Psoas muscle (tissue), 7 donors: ENCODE measurements at regions not wholly inside any gene's neighbourhood (a gene's known extent, or its start where the extent isn't known, plus 50 kb on each side); places are given as distances from the start of the nearest gene placed in this dataset.

ENCODE experiments used
- ATAC-seq, 4 donors: fragments of 200-7000 bp; cut with Tn5 transposase; one replicate each; pipeline ENCODE4 v1.9.1; 2020; ENCODE audit warnings: moderate library complexity in 3 of 4, mild to moderate bottlenecking in 2 of 4
- DNase-seq, 2 donors: peaks; one replicate each; pipeline ENCODE4 v3.0.0-alpha.2; 2020
- H3K27ac ChIP-seq: fragments of 200-600 bp; one replicate; pipeline ENCODE4 v1.8.0; 2022
- H3K27me3 ChIP-seq, 3 donors: fragments of 200-600 bp in 1 of 3; one replicate each; pipeline versions ENCODE4 v1.6.1 to v1.8.0; 2013 to 2022; ENCODE audit warnings: low read length in 2 of 3, mild to moderate bottlenecking in 2 of 3, moderate library complexity in 1 of 3; ENCODE audit not compliant: insufficient read depth in 3 of 3
- H3K36me3 ChIP-seq, 2 donors: fragments of 200-600 bp in 1 of 2; one replicate each; pipeline versions ENCODE4 v1.6.1 to v1.8.0; 2013 to 2022; ENCODE audit warnings: low read depth in 1 of 2, mild to moderate bottlenecking in 1 of 2, moderate library complexity in 1 of 2; ENCODE audit not compliant: insufficient read depth in 1 of 2
- H3K4me1 ChIP-seq: fragments of 200-600 bp; one replicate; pipeline ENCODE4 v1.8.0; 2022
- H3K4me3 ChIP-seq: fragments of 200-600 bp; one replicate; pipeline ENCODE4 v1.8.0; 2022; ENCODE audit warnings: mild to moderate bottlenecking
- H3K9me3 ChIP-seq: fragments of 200-600 bp; one replicate; pipeline ENCODE4 v1.8.0; 2022
- WGBS, 3 donors: extraction: QIAGEN DNeasy Blood & Tissue Kit; methylation state at CpG; one replicate each; pipeline versions ENCODE4 v1.1.6 to v1.1.7; 2013; 5-methylcytosine and 5-hydroxymethylcytosine counted together
- intact Hi-C, 2 donors: fragments of 100-400 bp; cut with DNase I; formaldehyde crosslinking; loops; one replicate each; pipeline versions ENCODE4 v1.11.0 to v1.14.2; 2022
- TF ChIP-seq, protein P1 (sequence below): fragments of 200-600 bp; IDR thresholded peaks from one replicate; pipeline ENCODE4 v1.8.0; 2022; ENCODE audit warnings: antibody characterized with exemption
- donor health status: healthy with polysubstance abuse.
- donor health status: DM: no; HTN: no; CAD: no; lungs with moderate emphysema.
- donor health status: Bipolar disorder and iron deficiency.
- donor health status: healthy.
- donor health status: DM: yes; HTN: yes; CAD: no.
- donor health status: DM: no; HTN: no; CAD: no.
- donor health status: DM: yes; HTN: yes; CAD: no.

DNA sequence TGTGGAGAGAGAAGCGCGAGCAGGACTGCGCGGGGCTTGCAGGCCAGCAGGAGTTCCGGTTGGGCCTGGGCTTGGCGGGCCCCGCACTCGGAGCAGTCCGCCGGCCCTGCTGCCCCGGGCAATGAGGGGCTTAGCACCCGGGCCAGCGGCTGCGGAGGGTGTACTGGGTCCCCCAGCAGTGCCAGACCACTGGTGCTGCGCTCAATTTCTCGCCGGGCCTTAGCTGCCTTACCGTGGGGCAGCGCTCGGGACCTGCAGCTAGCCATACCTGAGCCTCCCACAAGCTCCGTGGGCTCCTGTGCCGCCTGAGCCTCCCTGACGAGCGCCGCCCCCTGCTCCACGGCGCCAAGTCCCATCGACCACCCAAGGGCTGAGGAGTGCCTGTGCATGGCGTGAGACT, 89.0 kb upstream of the MBOAT1 start:
- no peak overlapping the region for H3K27ac ChIP-seq
- ATAC-seq (no peak), DNase-seq (no peak)
- H3K4me1 ChIP-seq, result no peaks in the 10 kb centered on the region
- TF ChIP-seq, protein P1, sequence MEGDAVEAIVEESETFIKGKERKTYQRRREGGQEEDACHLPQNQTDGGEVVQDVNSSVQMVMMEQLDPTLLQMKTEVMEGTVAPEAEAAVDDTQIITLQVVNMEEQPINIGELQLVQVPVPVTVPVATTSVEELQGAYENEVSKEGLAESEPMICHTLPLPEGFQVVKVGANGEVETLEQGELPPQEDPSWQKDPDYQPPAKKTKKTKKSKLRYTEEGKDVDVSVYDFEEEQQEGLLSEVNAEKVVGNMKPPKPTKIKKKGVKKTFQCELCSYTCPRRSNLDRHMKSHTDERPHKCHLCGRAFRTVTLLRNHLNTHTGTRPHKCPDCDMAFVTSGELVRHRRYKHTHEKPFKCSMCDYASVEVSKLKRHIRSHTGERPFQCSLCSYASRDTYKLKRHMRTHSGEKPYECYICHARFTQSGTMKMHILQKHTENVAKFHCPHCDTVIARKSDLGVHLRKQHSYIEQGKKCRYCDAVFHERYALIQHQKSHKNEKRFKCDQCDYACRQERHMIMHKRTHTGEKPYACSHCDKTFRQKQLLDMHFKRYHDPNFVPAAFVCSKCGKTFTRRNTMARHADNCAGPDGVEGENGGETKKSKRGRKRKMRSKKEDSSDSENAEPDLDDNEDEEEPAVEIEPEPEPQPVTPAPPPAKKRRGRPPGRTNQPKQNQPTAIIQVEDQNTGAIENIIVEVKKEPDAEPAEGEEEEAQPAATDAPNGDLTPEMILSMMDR, result no peak
- H3K27me3 ChIP-seq, result no peaks in the 10 kb centered on the region
- no peak overlapping the region for H3K4me3 ChIP-seq
- H3K9me3 ChIP-seq, result no peaks in the 10 kb centered on the region
- intact Hi-C loops, result no loop called here
- no peaks in the 10 kb centered on the region for H3K36me3 ChIP-seq
- 96 to 97% (median 96%) methylated on average over 27 to 29 of the region's 29 CpGs for WGBS, 3 donors

GRCh38 chr6:20302168-20302567, 89.9 kb upstream of the MBOAT1 start:
- WGBS, 3 donors, result 51 to 79% (median 78%) methylated on average over 3 of the region's 3 CpGs
- intact Hi-C loops, result no loop called here
- Histone ChIP-seq H3K27me3 (no peaks in the 10 kb centered on the region), H3K4me3 (no peak overlapping the region), H3K9me3 (no peaks in the 10 kb centered on the region), H3K4me1 (no peaks in the 10 kb centered on the region), H3K27ac (no peak overlapping the region), H3K36me3 (no peaks in the 10 kb centered on the region)
- TF ChIP-seq, protein P1, result no peak
- ATAC-seq (no peak), DNase-seq (no peak)

GRCh38 chr6:20302702-20303251, 90.5 kb upstream of the MBOAT1 start:
- Histone ChIP-seq H3K4me3 (no peak overlapping the region), H3K27ac (no peak overlapping the region), H3K27me3 (no peaks in the 10 kb centered on the region), H3K4me1 (no peaks in the 10 kb centered on the region), H3K36me3 (no peaks in the 10 kb centered on the region), H3K9me3 (no peaks in the 10 kb centered on the region)
- 47 to 65% (median 63%) methylated on average over 5 of the region's 5 CpGs for WGBS, 3 donors
- TF ChIP-seq, protein P1, result no peak
- DNase-seq, result no peak
- ATAC-seq, result no peak
- intact Hi-C loops, result no loop called here

DNA sequence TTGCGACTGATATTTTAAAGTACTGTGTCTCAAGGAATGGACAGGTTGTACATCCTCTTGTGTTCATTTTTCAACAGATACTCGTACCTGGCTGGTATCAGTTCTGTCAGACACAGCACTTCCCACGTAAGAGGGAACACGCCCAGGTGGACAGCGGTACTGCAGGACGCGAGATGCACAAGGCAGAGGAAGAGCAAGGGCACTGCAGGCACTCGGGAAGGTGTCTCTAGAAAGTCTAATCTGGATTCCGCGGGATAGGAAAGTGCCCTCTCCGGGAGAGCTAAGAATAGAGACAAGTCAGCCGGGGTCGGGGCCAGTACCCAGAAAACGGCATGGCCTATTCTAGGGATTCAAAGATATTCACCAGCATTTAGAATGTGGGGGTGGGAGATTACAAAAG, 94.2 kb upstream of the MBOAT1 start:
- Histone ChIP-seq H3K4me3 (no peak overlapping the region), H3K27me3 (no peaks in the 10 kb centered on the region), H3K27ac (no peak overlapping the region), H3K9me3 (no peaks in the 10 kb centered on the region), H3K36me3 (no peaks in the 10 kb centered on the region), H3K4me1 (no peaks in the 10 kb centered on the region)
- TF ChIP-seq, protein P1, result no peak
- no peak for DNase-seq
- WGBS, 3 donors, result 68 to 78% (median 74%) methylated on average over 14 of the region's 14 CpGs
- intact Hi-C loops, result no loop called here
- ATAC-seq, result no peak

DNA sequence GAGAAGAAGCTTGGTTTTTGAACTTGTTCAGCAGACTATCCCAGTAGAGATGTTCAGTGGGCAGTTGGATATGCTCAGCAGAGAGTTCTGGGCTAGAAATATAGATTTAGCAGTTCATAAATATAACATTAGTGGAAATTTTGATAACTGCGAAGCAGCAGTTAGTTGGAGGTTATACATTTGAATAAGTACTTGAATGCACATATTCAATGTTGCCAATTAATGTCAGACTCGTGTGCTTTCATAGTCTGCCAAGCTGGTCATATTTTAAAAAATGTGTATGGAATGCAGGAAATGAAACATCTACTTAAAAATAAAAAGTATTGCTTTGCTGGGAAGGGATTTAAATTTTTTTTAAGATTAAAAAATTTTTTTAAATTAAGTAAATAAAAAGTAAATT, 92.5 kb upstream of the E2F3 start:
- ATAC-seq, result no peak
- 52 to 57% (median 56%) methylated on average over 2 of the region's 2 CpGs for WGBS, 3 donors
- no peaks in the 10 kb centered on the region for H3K36me3 ChIP-seq

More for the DNA sequence above, 92.5 kb upstream of the E2F3 start:
- no peaks in the 10 kb centered on the region for H3K4me1 ChIP-seq
- TF ChIP-seq, protein P1, result no peak
- intact Hi-C loops, result no loop called here
- no peak overlapping the region for H3K27ac ChIP-seq
- H3K4me3 ChIP-seq, result no peak overlapping the region
- no peaks in the 10 kb centered on the region for H3K9me3 ChIP-seq
- DNase-seq, result no peak
- H3K27me3 ChIP-seq, result no peaks in the 10 kb centered on the region
